HUES48 (cell line): ENCODE measurements at regions not wholly inside any gene's neighbourhood (a gene's known extent, or its start where the extent isn't known, plus 50 kb on each side); places are given as distances from the start of the nearest gene placed in this dataset.

ENCODE experiments used
- H3K27ac ChIP-seq: one replicate; pipeline ENCODE4 v1.7.0; 2013; ENCODE audit warnings: low read depth, low read length, inconsistent platforms
- H3K27me3 ChIP-seq: 2 replicates; pipeline ENCODE4 v1.6.1; 2013; ENCODE audit warnings: mild to moderate bottlenecking, low read length; ENCODE audit not compliant: control insufficient read depth, insufficient read depth
- H3K36me3 ChIP-seq: 2 replicates; pipeline ENCODE4 v1.6.1; 2013; ENCODE audit warnings: low read length; ENCODE audit not compliant: control insufficient read depth, insufficient read depth
- H3K4me1 ChIP-seq: 2 replicates; pipeline ENCODE4 v1.6.1; 2013; ENCODE audit warnings: mild to moderate bottlenecking, low read length; ENCODE audit not compliant: control insufficient read depth, insufficient read depth
- H3K4me3 ChIP-seq: 2 replicates; pipeline ENCODE4 v1.5.1; 2013; ENCODE audit warnings: mild to moderate bottlenecking, low read depth, low read length
- H3K9ac ChIP-seq: 2 replicates; pipeline ENCODE4 v1.6.1; 2013; ENCODE audit warnings: mild to moderate bottlenecking, low read depth, low read length, moderate library complexity
- H3K9me3 ChIP-seq: 2 replicates; pipeline ENCODE4 v1.6.1; 2013; ENCODE audit warnings: low read length; ENCODE audit not compliant: control insufficient read depth, insufficient read depth

GRCh38 chr6:87959083-87959482 lies 88.6 kb upstream of the SPACA1 start:
- Histone ChIP-seq H3K27ac (no peak overlapping the region), H3K4me1 (no peaks in the 10 kb centered on the region), H3K4me3 (no peak overlapping the region), H3K27me3 (no peaks in the 10 kb centered on the region), H3K9me3 (no peaks in the 10 kb centered on the region), H3K9ac (no peak overlapping the region), H3K36me3 (no peaks in the 10 kb centered on the region)

GRCh38 chr6:87951751-87952150 lies 95.9 kb upstream of the SPACA1 start:
- no peaks in the 10 kb centered on the region for H3K4me1 ChIP-seq
- no peak overlapping the region for H3K27ac ChIP-seq
- H3K4me3 ChIP-seq, result no peak overlapping the region
- H3K27me3 ChIP-seq, result no peaks in the 10 kb centered on the region
- no peaks in the 10 kb centered on the region for H3K9me3 ChIP-seq
- no peaks in the 10 kb centered on the region for H3K36me3 ChIP-seq
- H3K9ac ChIP-seq, result no peak overlapping the region

GRCh38 chr6:87950614-87951013 lies 97.0 kb upstream of the SPACA1 start:
- Histone ChIP-seq H3K9me3 (no peaks in the 10 kb centered on the region), H3K27ac (no peak overlapping the region), H3K4me1 (no peaks in the 10 kb centered on the region), H3K4me3 (no peak overlapping the region), H3K36me3 (no peaks in the 10 kb centered on the region), H3K27me3 (no peaks in the 10 kb centered on the region), H3K9ac (no peak overlapping the region)

- H3K27me3 ChIP-seq, result no peaks in the 10 kb centered on the region
- no peak overlapping the region for H3K4me3 ChIP-seq
- H3K27ac ChIP-seq, result no peak overlapping the region
- H3K4me1 ChIP-seq, result no peaks in the 10 kb centered on the region
- no peaks in the 10 kb centered on the region for H3K36me3 ChIP-seq
- no peak overlapping the region for H3K9ac ChIP-seq
- H3K9me3 ChIP-seq, result no peaks in the 10 kb centered on the region
These were observed 98.4 kb upstream of the SPACA1 start for GRCh38 chr6:87949194-87949593.

- Histone ChIP-seq H3K4me3 (no peak overlapping the region), H3K4me1 (no peaks in the 10 kb centered on the region), H3K9me3 (no peaks in the 10 kb centered on the region), H3K27me3 (no peaks in the 10 kb centered on the region), H3K9ac (no peak overlapping the region), H3K27ac (no peak overlapping the region), H3K36me3 (no peaks in the 10 kb centered on the region)
These were observed 101.0 kb upstream of the SPACA1 start for GRCh38 chr6:87946669-87947068.

- Histone ChIP-seq H3K4me1 (no peaks in the 10 kb centered on the region), H3K9me3 (no peaks in the 10 kb centered on the region), H3K4me3 (no peak overlapping the region), H3K27me3 (no peaks in the 10 kb centered on the region), H3K27ac (no peak overlapping the region), H3K36me3 (no peaks in the 10 kb centered on the region), H3K9ac (no peak overlapping the region)
These were observed 101.7 kb upstream of the SPACA1 start for GRCh38 chr6:87945966-87946365.

GRCh38 chr6:87945181-87945580 lies 102.5 kb upstream of the SPACA1 start:
- H3K4me1 ChIP-seq, result no peaks in the 10 kb centered on the region
- H3K9ac ChIP-seq, result no peak overlapping the region
- no peaks in the 10 kb centered on the region for H3K27me3 ChIP-seq
- H3K4me3 ChIP-seq, result no peak overlapping the region
- no peak overlapping the region for H3K27ac ChIP-seq
- H3K36me3 ChIP-seq, result no peaks in the 10 kb centered on the region
- H3K9me3 ChIP-seq, result no peaks in the 10 kb centered on the region

GRCh38 chr6:87944541-87944954 lies 103.1 kb upstream of the SPACA1 start:
- no peak overlapping the region for H3K9ac ChIP-seq
- no peak overlapping the region for H3K4me3 ChIP-seq
- no peaks in the 10 kb centered on the region for H3K9me3 ChIP-seq
- no peaks in the 10 kb centered on the region for H3K36me3 ChIP-seq
- no peaks in the 10 kb centered on the region for H3K4me1 ChIP-seq
- no peaks in the 10 kb centered on the region for H3K27me3 ChIP-seq
- no peak overlapping the region for H3K27ac ChIP-seq

GRCh38 chr6:87943191-87943590 lies 104.5 kb upstream of the SPACA1 start:
- peaks cover 11% of the 10 kb centered on the region for H3K4me1 ChIP-seq
- no peaks in the 10 kb centered on the region for H3K27me3 ChIP-seq
- no peaks in the 10 kb centered on the region for H3K36me3 ChIP-seq
- H3K4me3 ChIP-seq, result no peak overlapping the region
- no peak overlapping the region for H3K27ac ChIP-seq
- no peaks in the 10 kb centered on the region for H3K9me3 ChIP-seq
- H3K9ac ChIP-seq, result no peak overlapping the region

- Histone ChIP-seq H3K4me1 (peaks cover 13% of the 10 kb centered on the region), H3K27ac (no peak overlapping the region), H3K36me3 (no peaks in the 10 kb centered on the region), H3K9me3 (no peaks in the 10 kb centered on the region), H3K9ac (no peak overlapping the region), H3K27me3 (no peaks in the 10 kb centered on the region), H3K4me3 (no peak overlapping the region)
These were observed 105.9 kb upstream of the SPACA1 start for GRCh38 chr6:87941556-87942358.

- Histone ChIP-seq H3K9me3 (no peaks in the 10 kb centered on the region), H3K27me3 (no peaks in the 10 kb centered on the region), H3K9ac (no peak overlapping the region), H3K4me3 (no peak overlapping the region), H3K36me3 (no peaks in the 10 kb centered on the region), H3K27ac (no peak overlapping the region), H3K4me1 (peaks cover 13% of the 10 kb centered on the region)
These were observed 107.9 kb upstream of the SPACA1 start for GRCh38 chr6:87939776-87940175.
